ENCODE measurements at regions not wholly inside any gene's neighbourhood (a gene's known extent, or its start where the extent isn't known, plus 50 kb on each side); places are given as distances from the start of the nearest gene placed in this dataset.

GRCh38 chr5:52419357-52419756, 368.4 kb upstream of the ITGA1 start:
- Histone ChIP-seq H3K27ac (no peak overlapping the region), H3K9me3 (no peaks in the 10 kb centered on the region), H3K27me3 (no peaks in the 10 kb centered on the region), H3K4me3 (no peak overlapping the region), H3K36me3 (no peaks in the 10 kb centered on the region), H3K4me1 (no peaks in the 10 kb centered on the region)
- DNase-seq (ENCODE audit: low spot score in 2 of 2): no peak
- TF ChIP-seq POLR2AphosphoS5 (IDR thresholded peaks at IDR 0.05) (no peak), CTCF (IDR thresholded peaks at IDR 0.05) (no peak), POLR2A (IDR thresholded peaks at IDR 0.05) (no peak), EP300 (IDR thresholded peaks at IDR 0.05) (no peak)
- 38% methylated on average over 1 of the region's 1 CpG for WGBS

GRCh38 chr5:52427615-52428014, 360.1 kb upstream of the ITGA1 start:
- Histone ChIP-seq H3K4me3 (no peak overlapping the region), H3K9me3 (no peaks in the 10 kb centered on the region), H3K4me1 (no peaks in the 10 kb centered on the region), H3K36me3 (no peaks in the 10 kb centered on the region), H3K27ac (no peak overlapping the region), H3K27me3 (no peaks in the 10 kb centered on the region)
- WGBS: 94% methylated on average over 4 of the region's 4 CpGs
- DNase-seq (ENCODE audit: low spot score in 2 of 2): no peak
- TF ChIP-seq CTCF (IDR thresholded peaks at IDR 0.05) (no peak), POLR2AphosphoS5 (IDR thresholded peaks at IDR 0.05) (no peak), POLR2A (IDR thresholded peaks at IDR 0.05) (no peak), EP300 (IDR thresholded peaks at IDR 0.05) (no peak)

GRCh38 chr5:52428977-52429489, 358.7 kb upstream of the ITGA1 start:
- TF ChIP-seq POLR2A (IDR thresholded peaks at IDR 0.05) (no peak), CTCF (IDR thresholded peaks at IDR 0.05) (no peak), POLR2AphosphoS5 (IDR thresholded peaks at IDR 0.05) (no peak), EP300 (IDR thresholded peaks at IDR 0.05) (no peak)
- Histone ChIP-seq H3K4me1 (no peaks in the 10 kb centered on the region), H3K27me3 (no peaks in the 10 kb centered on the region), H3K4me3 (no peak overlapping the region), H3K9me3 (no peaks in the 10 kb centered on the region), H3K36me3 (no peaks in the 10 kb centered on the region), H3K27ac (no peak overlapping the region)
- WGBS: 84% methylated on average over 3 of the region's 3 CpGs
- no peak for DNase-seq (ENCODE audit: low spot score in 2 of 2)

- H3K4me1 ChIP-seq: no peaks in the 10 kb centered on the region
- WGBS: 94% methylated on average over 1 of the region's 1 CpG
- H3K27me3 ChIP-seq: no peaks in the 10 kb centered on the region
- H3K9me3 ChIP-seq: peaks cover 1% of the 10 kb centered on the region
- H3K27ac ChIP-seq: no peak overlapping the region
- no peaks in the 10 kb centered on the region for H3K36me3 ChIP-seq
- no peak overlapping the region for H3K4me3 ChIP-seq
- TF ChIP-seq POLR2A (IDR thresholded peaks at IDR 0.05): no peak
- TF ChIP-seq EP300 (IDR thresholded peaks at IDR 0.05): no peak
- no peak for TF ChIP-seq CTCF (IDR thresholded peaks at IDR 0.05)
- no peak for DNase-seq (ENCODE audit: low spot score in 2 of 2)
Measured at GRCh38 chr5:52441768-52442167, 345.9 kb upstream of the ITGA1 start.

GRCh38 chr5:52443187-52443586, 344.5 kb upstream of the ITGA1 start:
- 92% methylated on average over 3 of the region's 3 CpGs for WGBS
- TF ChIP-seq CTCF (IDR thresholded peaks at IDR 0.05) (no peak), EP300 (IDR thresholded peaks at IDR 0.05) (no peak), POLR2AphosphoS5 (IDR thresholded peaks at IDR 0.05) (no peak), POLR2A (IDR thresholded peaks at IDR 0.05) (no peak)

More at GRCh38 chr5:52443187-52443586, 344.5 kb upstream of the ITGA1 start:
- Histone ChIP-seq H3K4me1 (no peaks in the 10 kb centered on the region), H3K27me3 (no peaks in the 10 kb centered on the region), H3K36me3 (no peaks in the 10 kb centered on the region), H3K4me3 (no peak overlapping the region), H3K9me3 (no peaks in the 10 kb centered on the region), H3K27ac (no peak overlapping the region)
- no peak for DNase-seq (ENCODE audit: low spot score in 2 of 2)
